Mesothelial cell of epicardium (in vitro differentiated cells): ENCODE measurements at regions not wholly inside any gene's neighbourhood (a gene's known extent, or its start where the extent isn't known, plus 50 kb on each side); places are given as distances from the start of the nearest gene placed in this dataset.

Experiments
- DNase-seq, 2 experiments: peaks; one replicate each; pipeline ENCODE4 v3.0.0; 2021; ENCODE audit warnings: low spot score in 2 of 2; ENCODE audit not compliant: unreplicated experiment in 2 of 2
- H3K27ac Mint-ChIP-seq: 2 replicates; pipeline ENCODE4 v1.8.0; 2021; ENCODE audit warnings: mixed read lengths
- H3K27me3 Mint-ChIP-seq: 2 replicates; pipeline ENCODE4 v1.8.0; 2021; ENCODE audit warnings: low read depth, mixed read lengths
- H3K36me3 Mint-ChIP-seq: 2 replicates; pipeline ENCODE4 v1.8.0; 2021; ENCODE audit warnings: mixed read lengths
- H3K4me1 Mint-ChIP-seq: 2 replicates; pipeline ENCODE4 v1.8.0; 2021; ENCODE audit warnings: mixed read lengths
- H3K4me3 Mint-ChIP-seq: 2 replicates; pipeline ENCODE4 v1.8.0; 2021; ENCODE audit warnings: mild to moderate bottlenecking, moderate library complexity, mixed read lengths
- H3K9me3 Mint-ChIP-seq: 2 replicates; pipeline ENCODE4 v1.8.0; 2021; ENCODE audit warnings: mixed read lengths
- CTCF ChIP-seq: fragments of 200-600 bp; sonication (generic); IDR thresholded peaks from one replicate; pipeline ENCODE4 v1.5.0; 2021; ENCODE audit warnings: antibody characterized with exemption; ENCODE audit not compliant: unreplicated experiment

GRCh38 chr4:13130848-13131247, 353.3 kb downstream of the RAB28 start:
- H3K27ac Mint-ChIP-seq, result no peak overlapping the region
- no peaks in the 10 kb centered on the region for H3K36me3 Mint-ChIP-seq
- DNase-seq, result no peak

GRCh38 chr4:13129095-13129494, 355.0 kb downstream of the RAB28 start:
- TF ChIP-seq CTCF, result no peak
- no peaks in the 10 kb centered on the region for H3K27me3 Mint-ChIP-seq
- no peak overlapping the region for H3K4me3 Mint-ChIP-seq
- DNase-seq, result no peak
- no peak overlapping the region for H3K27ac Mint-ChIP-seq
- no peaks in the 10 kb centered on the region for H3K36me3 Mint-ChIP-seq
- peaks cover 4% of the 10 kb centered on the region for H3K4me1 Mint-ChIP-seq
- no peaks in the 10 kb centered on the region for H3K9me3 Mint-ChIP-seq

More at GRCh38 chr4:13130848-13131247, 353.3 kb downstream of the RAB28 start:
- Mint-ChIP-seq H3K27me3 (no peaks in the 10 kb centered on the region), H3K4me3 (no peak overlapping the region), H3K4me1 (peaks cover 2% of the 10 kb centered on the region), H3K9me3 (peaks cover 3% of the 10 kb centered on the region)
- TF ChIP-seq CTCF, result no peak

GRCh38 chr4:13126976-13127910, 356.9 kb downstream of the RAB28 start:
- Mint-ChIP-seq H3K4me3 (no peak overlapping the region), H3K9me3 (no peaks in the 10 kb centered on the region), H3K27ac (no peak overlapping the region), H3K4me1 (peaks cover 4% of the 10 kb centered on the region), H3K36me3 (no peaks in the 10 kb centered on the region), H3K27me3 (no peaks in the 10 kb centered on the region)
- no peak for DNase-seq
- TF ChIP-seq CTCF, result no peak

- DNase-seq, result no peak
- Mint-ChIP-seq H3K9me3 (no peaks in the 10 kb centered on the region), H3K27ac (no peak overlapping the region), H3K4me3 (no peak overlapping the region), H3K4me1 (no peaks in the 10 kb centered on the region), H3K36me3 (no peaks in the 10 kb centered on the region), H3K27me3 (peaks cover 3% of the 10 kb centered on the region)
- TF ChIP-seq CTCF, result no peak
Observed at GRCh38 chr4:13118633-13119032, 365.5 kb downstream of the RAB28 start.

- H3K4me1 Mint-ChIP-seq, result no peaks in the 10 kb centered on the region
- peaks cover 3% of the 10 kb centered on the region for H3K27me3 Mint-ChIP-seq
- TF ChIP-seq CTCF, result no peak
- no peaks in the 10 kb centered on the region for H3K36me3 Mint-ChIP-seq
- H3K9me3 Mint-ChIP-seq, result peaks cover 10% of the 10 kb centered on the region
- no peak overlapping the region for H3K27ac Mint-ChIP-seq
- no peak overlapping the region for H3K4me3 Mint-ChIP-seq
- DNase-seq, result no peak
Observed at GRCh38 chr4:13117185-13117584, 367.0 kb downstream of the RAB28 start.
